GM23338 (cell line): ENCODE measurements at regions not wholly inside any gene's neighbourhood (a gene's known extent, or its start where the extent isn't known, plus 50 kb on each side); places are given as distances from the start of the nearest gene placed in this dataset.

Experiments
- CTCF ChIP-seq, 2 experiments: fragments of 200-600 bp in 1 of 2; sonication (generic) in 1 of 2; conservative IDR thresholded peaks; 2 replicates each; pipeline versions ENCODE4 v1.5.1 to v1.6.1; 2016 to 2017; ENCODE audit warnings: antibody characterized with exemption in 2 of 2, low read depth in 2 of 2, mild to moderate bottlenecking in 2 of 2, moderate library complexity in 1 of 2
- EZH2 ChIP-seq: fragments of 200-600 bp; sonication (generic); IDR thresholded peaks from one replicate; pipeline ENCODE4 v1.8.0; 2017; ENCODE audit warnings: antibody characterized with exemption, mild to moderate bottlenecking, low read depth; ENCODE audit not compliant: unreplicated experiment
- EZH2phosphoT487 ChIP-seq: fragments of 200-600 bp; sonication (generic); IDR thresholded peaks from one replicate; pipeline ENCODE4 v1.8.1; 2018; ENCODE audit warnings: antibody characterized with exemption; ENCODE audit not compliant: unreplicated experiment
- ZNF331 ChIP-seq: fragments of 250-450 bp; sonication (Bioruptor Pico); IDR thresholded peaks from 2 replicates; pipeline ENCODE4 v1.5.0; 2020; ENCODE audit warnings: low read depth, mild to moderate bottlenecking, moderate library complexity

- TF ChIP-seq EZH2 (no peak), ZNF331 (CRISPR knock-in tag) (no peak), CTCF (conservative IDR thresholded peaks at IDR 0.05; ENCODE audit: low read depth in 2 of 2) (no peak), EZH2phosphoT487 (no peak)
Observed at GRCh38 chr10:33712825-33713224, 378.4 kb upstream of the NRP1 start.
